Astrocyte (in vitro differentiated cells and primary cell): ENCODE measurements at regions not wholly inside any gene's neighbourhood (a gene's known extent, or its start where the extent isn't known, plus 50 kb on each side); places are given as distances from the start of the nearest gene placed in this dataset.

ENCODE experiments used
- DNase-seq: peaks from one replicate; pipeline ENCODE4 v3.0.0-alpha.2; 2010; ENCODE audit warnings: low read depth
- FAIRE-seq: peaks from 2 replicates; lab custom pipeline; 2011; peaks lifted over from hg19 to GRCh38; lab: Jason Lieb, UNC
- H2AFZ ChIP-seq: 2 replicates; pipeline ENCODE4 v1.6.0; 2012; ENCODE audit warnings: low read depth, low read length, inconsistent platforms
- H3K27ac ChIP-seq: 2 replicates; pipeline ENCODE4 v1.5.1; 2011; ENCODE audit warnings: low read depth, low read length, inconsistent platforms
- H3K27me3 ChIP-seq: 2 replicates; pipeline ENCODE4 v1.6.0; 2011; ENCODE audit warnings: low read length, inconsistent platforms; ENCODE audit not compliant: insufficient read depth
- H3K36me3 ChIP-seq: 2 replicates; pipeline ENCODE4 v1.5.1; 2011; ENCODE audit warnings: low read length, inconsistent platforms; ENCODE audit not compliant: insufficient read depth
- H3K4me1 ChIP-seq: 2 replicates; pipeline ENCODE4 v1.5.1; 2011; ENCODE audit warnings: low read length, inconsistent platforms; ENCODE audit not compliant: insufficient read depth
- H3K4me2 ChIP-seq: 2 replicates; pipeline ENCODE4 v1.6.0; 2012; ENCODE audit warnings: low read length, inconsistent platforms
- H3K4me3 ChIP-seq: 2 replicates; pipeline ENCODE4 v1.5.1; 2011; ENCODE audit warnings: low read depth, mild to moderate bottlenecking, low read length, inconsistent platforms; ENCODE audit not compliant: insufficient read depth
- H3K79me2 ChIP-seq: 2 replicates; pipeline ENCODE4 v1.6.0; 2012; ENCODE audit warnings: mild to moderate bottlenecking, low read length, inconsistent platforms; ENCODE audit not compliant: insufficient read depth
- H3K9ac ChIP-seq: 2 replicates; pipeline ENCODE4 v1.6.0; 2012; ENCODE audit warnings: mild to moderate bottlenecking, low read length, inconsistent platforms
- H3K9me3 ChIP-seq: 2 replicates; pipeline ENCODE4 v1.5.1; 2012; ENCODE audit warnings: low read depth, mild to moderate bottlenecking, low read length, inconsistent platforms; ENCODE audit not compliant: insufficient read depth
- H4K20me1 ChIP-seq: 2 replicates; pipeline ENCODE4 v1.6.0; 2012; ENCODE audit warnings: low read length, inconsistent platforms; ENCODE audit not compliant: insufficient read depth
- H3K27ac Mint-ChIP-seq: one replicate; pipeline ENCODE4 v1.8.0; 2021; ENCODE audit warnings: mild to moderate bottlenecking, mixed read lengths; ENCODE audit not compliant: unreplicated experiment
- H3K27me3 Mint-ChIP-seq: one replicate; pipeline ENCODE4 v1.8.0; 2021; ENCODE audit warnings: low read depth, mixed read lengths; ENCODE audit not compliant: unreplicated experiment
- H3K36me3 Mint-ChIP-seq: one replicate; pipeline ENCODE4 v1.8.0; 2021; ENCODE audit warnings: low read depth, mixed read lengths; ENCODE audit not compliant: unreplicated experiment
- H3K4me1 Mint-ChIP-seq: one replicate; pipeline ENCODE4 v1.8.0; 2021; ENCODE audit warnings: low read depth, mixed read lengths; ENCODE audit not compliant: unreplicated experiment
- H3K4me3 Mint-ChIP-seq: one replicate; pipeline ENCODE4 v1.8.0; 2021; ENCODE audit warnings: mild to moderate bottlenecking, moderate library complexity, mixed read lengths; ENCODE audit not compliant: unreplicated experiment
- H3K9me3 Mint-ChIP-seq: one replicate; pipeline ENCODE4 v1.8.0; 2021; ENCODE audit warnings: mild to moderate bottlenecking, mixed read lengths; ENCODE audit not compliant: unreplicated experiment
- CTCF ChIP-seq: IDR thresholded peaks from 2 replicates; pipeline ENCODE4 v1.5.1; 2011; ENCODE audit warnings: low read depth, mild to moderate bottlenecking, inconsistent platforms, low read length, moderate library complexity; ENCODE audit not compliant: insufficient read depth
- EZH2 ChIP-seq: IDR thresholded peaks from 2 replicates; pipeline ENCODE4 v1.6.1; 2012; ENCODE audit warnings: mild to moderate bottlenecking, low read length, inconsistent platforms; ENCODE audit not compliant: insufficient read depth

- no peak overlapping the region for H3K9ac ChIP-seq
- Mint-ChIP-seq H3K4me1 (no peaks in the 10 kb centered on the region), H3K27me3 (no peaks in the 10 kb centered on the region), H3K27ac (no peak overlapping the region), H3K4me3 (no peak overlapping the region), H3K9me3 (no peaks in the 10 kb centered on the region), H3K36me3 (no peaks in the 10 kb centered on the region)
- DNase-seq (no peak), FAIRE-seq (no peak)
- H3K9me3 ChIP-seq = no peaks in the 10 kb centered on the region
- no peak for TF ChIP-seq EZH2
- no peak for TF ChIP-seq CTCF
- no peak overlapping the region for H3K27ac ChIP-seq
- H3K4me2 ChIP-seq = no peak overlapping the region
- no peaks in the 10 kb centered on the region for H3K79me2 ChIP-seq
- no peaks in the 10 kb centered on the region for H3K27me3 ChIP-seq
- no peak overlapping the region for H3K4me3 ChIP-seq
- no peaks in the 10 kb centered on the region for H3K36me3 ChIP-seq
- no peak overlapping the region for H2AFZ ChIP-seq
- H3K4me1 ChIP-seq = no peaks in the 10 kb centered on the region
- H4K20me1 ChIP-seq = peaks cover 2% of the 10 kb centered on the region
Measured at GRCh38 chr12:66740732-66741131, 61.9 kb upstream of the GRIP1 start.

GRCh38 chr12:66741919-66742318 lies 63.0 kb upstream of the GRIP1 start:
- no peaks in the 10 kb centered on the region for H3K27me3 ChIP-seq
- Mint-ChIP-seq H3K9me3 (no peaks in the 10 kb centered on the region), H3K36me3 (no peaks in the 10 kb centered on the region), H3K27ac (no peak overlapping the region), H3K4me3 (no peak overlapping the region), H3K27me3 (no peaks in the 10 kb centered on the region), H3K4me1 (no peaks in the 10 kb centered on the region)
- DNase-seq (no peak), FAIRE-seq (no peak)
- H3K9ac ChIP-seq = no peak overlapping the region
- peaks cover 2% of the 10 kb centered on the region for H4K20me1 ChIP-seq
- TF ChIP-seq CTCF (no peak), EZH2 (no peak)
- H3K36me3 ChIP-seq = no peaks in the 10 kb centered on the region
- no peak overlapping the region for H3K4me3 ChIP-seq
- H3K27ac ChIP-seq = no peak overlapping the region
- H3K79me2 ChIP-seq = no peaks in the 10 kb centered on the region
- H3K4me2 ChIP-seq = no peak overlapping the region
- no peak overlapping the region for H2AFZ ChIP-seq
- H3K9me3 ChIP-seq = no peaks in the 10 kb centered on the region
- H3K4me1 ChIP-seq = no peaks in the 10 kb centered on the region

- no peaks in the 10 kb centered on the region for H3K79me2 ChIP-seq
- no peak overlapping the region for H3K4me3 ChIP-seq
- no peak for DNase-seq
- no peaks in the 10 kb centered on the region for H3K36me3 ChIP-seq
- no peaks in the 10 kb centered on the region for H3K4me1 ChIP-seq
- Mint-ChIP-seq H3K4me1 (no peaks in the 10 kb centered on the region), H3K36me3 (no peaks in the 10 kb centered on the region), H3K9me3 (no peaks in the 10 kb centered on the region), H3K4me3 (no peak overlapping the region), H3K27ac (no peak overlapping the region), H3K27me3 (no peaks in the 10 kb centered on the region)
- no peaks in the 10 kb centered on the region for H3K27me3 ChIP-seq
- no peaks in the 10 kb centered on the region for H3K9me3 ChIP-seq
- peaks cover 2% of the 10 kb centered on the region for H4K20me1 ChIP-seq
- no peak overlapping the region for H3K4me2 ChIP-seq
- TF ChIP-seq EZH2 (no peak), CTCF (no peak)
- H3K9ac ChIP-seq = no peak overlapping the region
- FAIRE-seq = no peak
- H3K27ac ChIP-seq = no peak overlapping the region
- H2AFZ ChIP-seq = no peak overlapping the region
Measured at GRCh38 chr12:66742508-66743367, 63.9 kb upstream of the GRIP1 start.
